ENCODE measurements at regions not wholly inside any gene's neighbourhood (a gene's known extent, or its start where the extent isn't known, plus 50 kb on each side); places are given as distances from the start of the nearest gene placed in this dataset.
A peak's percentile ranks its signal among the peaks of the same experiment; 100 is the strongest.
"Not testable (repeated sequence)": the region's sequence is repeated elsewhere in the genome, so short reads cannot be mapped to it uniquely, and the experiment has no call there.

GRCh38 chr21:29430576-29430975 lies 131.9 kb downstream of the BACH1 start:
- H3K36me3 Mint-ChIP-seq = peaks cover 2% of the 10 kb centered on the region
- no peaks in the 10 kb centered on the region for H3K27me3 Mint-ChIP-seq
- H3K4me1 Mint-ChIP-seq = peaks cover 11% of the 10 kb centered on the region
- no peaks in the 10 kb centered on the region for H3K9me3 Mint-ChIP-seq
- H3K4me3 Mint-ChIP-seq = no peak overlapping the region
- H3K27ac Mint-ChIP-seq = no peak overlapping the region
- DNase-seq (ENCODE audit: low spot score in 2 of 2) (no peak), ATAC-seq (ENCODE audit: low read depth) (no peak)

GRCh38 chr21:29431178-29431577 lies 132.5 kb downstream of the BACH1 start:
- Mint-ChIP-seq H3K4me1 (peaks cover 12% of the 10 kb centered on the region), H3K36me3 (peaks cover 5% of the 10 kb centered on the region), H3K9me3 (no peaks in the 10 kb centered on the region), H3K27me3 (no peaks in the 10 kb centered on the region), H3K27ac (no peak overlapping the region), H3K4me3 (no peak overlapping the region)
- ATAC-seq (ENCODE audit: low read depth) = no peak
- DNase-seq (ENCODE audit: low spot score in 2 of 2) = no peak

- no peak overlapping the region for H3K27ac Mint-ChIP-seq
- DNase-seq (ENCODE audit: low spot score in 2 of 2) = no peak
- H3K36me3 Mint-ChIP-seq = peaks cover 8% of the 10 kb centered on the region
- H3K27me3 Mint-ChIP-seq = no peaks in the 10 kb centered on the region
- peaks cover 12% of the 10 kb centered on the region for H3K4me1 Mint-ChIP-seq
- ATAC-seq (ENCODE audit: low read depth) = no peak
- no peak overlapping the region for H3K4me3 Mint-ChIP-seq
- H3K9me3 Mint-ChIP-seq = no peaks in the 10 kb centered on the region
Observed at GRCh38 chr21:29431680-29432079, 133.0 kb downstream of the BACH1 start.

GRCh38 chr21:29433366-29434059 lies 134.8 kb downstream of the BACH1 start:
- H3K27me3 Mint-ChIP-seq = no peaks in the 10 kb centered on the region
- no peak for ATAC-seq (ENCODE audit: low read depth)
- H3K4me3 Mint-ChIP-seq = no peak overlapping the region
- no peaks in the 10 kb centered on the region for H3K9me3 Mint-ChIP-seq
- peaks cover 12% of the 10 kb centered on the region for H3K4me1 Mint-ChIP-seq
- no peak overlapping the region for H3K27ac Mint-ChIP-seq
- no peak for DNase-seq (ENCODE audit: low spot score in 2 of 2)
- H3K36me3 Mint-ChIP-seq = peaks cover 8% of the 10 kb centered on the region

- DNase-seq (ENCODE audit: low spot score in 2 of 2) (no peak), ATAC-seq (ENCODE audit: low read depth) (peak; percentile 64)
- no peaks in the 10 kb centered on the region for H3K27me3 Mint-ChIP-seq
- no peak overlapping the region for H3K27ac Mint-ChIP-seq
- peak overlapping the region; percentile 5 for H3K4me3 Mint-ChIP-seq
- peaks cover 12% of the 10 kb centered on the region for H3K4me1 Mint-ChIP-seq
- peaks cover 8% of the 10 kb centered on the region for H3K36me3 Mint-ChIP-seq
- H3K9me3 Mint-ChIP-seq = no peaks in the 10 kb centered on the region
Observed at GRCh38 chr21:29434081-29434480, 135.4 kb downstream of the BACH1 start.

- H3K36me3 Mint-ChIP-seq; H3K27ac Mint-ChIP-seq; DNase-seq (ENCODE audit: low spot score in 2 of 2); H3K27me3 Mint-ChIP-seq; H3K4me3 Mint-ChIP-seq; H3K9me3 Mint-ChIP-seq: not testable (repeated sequence)
- peaks cover 12% of the 10 kb centered on the region for H3K4me1 Mint-ChIP-seq
- peak; percentile 48 for ATAC-seq (ENCODE audit: low read depth)
Observed at GRCh38 chr21:29434982-29435381, 136.3 kb downstream of the BACH1 start.

- DNase-seq (ENCODE audit: low spot score in 2 of 2) = no peak
- no peak for ATAC-seq (ENCODE audit: low read depth)
- Mint-ChIP-seq H3K4me3 (no peak overlapping the region), H3K9me3 (no peaks in the 10 kb centered on the region), H3K27ac (no peak overlapping the region), H3K4me1 (peaks cover 12% of the 10 kb centered on the region), H3K27me3 (no peaks in the 10 kb centered on the region), H3K36me3 (peaks cover 8% of the 10 kb centered on the region)
Observed at GRCh38 chr21:29436143-29436542, 137.4 kb downstream of the BACH1 start.

- ATAC-seq (ENCODE audit: low read depth) = no peak
- Mint-ChIP-seq H3K4me3 (no peak overlapping the region), H3K36me3 (peaks cover 8% of the 10 kb centered on the region), H3K27me3 (no peaks in the 10 kb centered on the region), H3K9me3 (no peaks in the 10 kb centered on the region), H3K27ac (no peak overlapping the region), H3K4me1 (peaks cover 12% of the 10 kb centered on the region)
- no peak for DNase-seq (ENCODE audit: low spot score in 2 of 2)
Observed at GRCh38 chr21:29436650-29437049, 137.9 kb downstream of the BACH1 start.

- ATAC-seq (ENCODE audit: low read depth) (no peak), DNase-seq (ENCODE audit: low spot score in 2 of 2) (no peak)
- H3K27ac Mint-ChIP-seq = no peak overlapping the region
- H3K4me1 Mint-ChIP-seq = peaks cover 2% of the 10 kb centered on the region
- H3K36me3 Mint-ChIP-seq = peaks cover under 1% of the 10 kb centered on the region
- no peaks in the 10 kb centered on the region for H3K27me3 Mint-ChIP-seq
- H3K4me3 Mint-ChIP-seq = no peak overlapping the region
- H3K9me3 Mint-ChIP-seq = no peaks in the 10 kb centered on the region
Observed at GRCh38 chr21:29441651-29442050, 142.9 kb downstream of the BACH1 start.

- peaks cover 2% of the 10 kb centered on the region for H3K4me1 Mint-ChIP-seq
- ATAC-seq (ENCODE audit: low read depth) (peak; percentile 34), DNase-seq (ENCODE audit: low spot score in 2 of 2) (no peak)
- H3K27me3 Mint-ChIP-seq = no peaks in the 10 kb centered on the region
- no peaks in the 10 kb centered on the region for H3K36me3 Mint-ChIP-seq
- H3K27ac Mint-ChIP-seq = no peak overlapping the region
- H3K4me3 Mint-ChIP-seq = no peak overlapping the region
- peaks cover 2% of the 10 kb centered on the region for H3K9me3 Mint-ChIP-seq
Observed at GRCh38 chr21:29443411-29444010, 144.8 kb downstream of the BACH1 start.

- Mint-ChIP-seq H3K36me3 (peaks cover 9% of the 10 kb centered on the region), H3K4me3 (no peak overlapping the region), H3K9me3 (peaks cover 10% of the 10 kb centered on the region), H3K27ac (no peak overlapping the region), H3K4me1 (peaks cover 7% of the 10 kb centered on the region), H3K27me3 (no peaks in the 10 kb centered on the region)
- ATAC-seq (ENCODE audit: low read depth) (no peak), DNase-seq (ENCODE audit: low spot score in 2 of 2) (no peak)
Observed at GRCh38 chr21:29448766-29449165, 150.0 kb downstream of the BACH1 start.

- Mint-ChIP-seq H3K27ac (no peak overlapping the region), H3K4me1 (peaks cover 10% of the 10 kb centered on the region), H3K9me3 (peaks cover 10% of the 10 kb centered on the region), H3K27me3 (no peaks in the 10 kb centered on the region), H3K36me3 (peaks cover 10% of the 10 kb centered on the region), H3K4me3 (no peak overlapping the region)
- ATAC-seq (ENCODE audit: low read depth) (no peak), DNase-seq (ENCODE audit: low spot score in 2 of 2) (no peak)
Observed at GRCh38 chr21:29449306-29449950, 150.7 kb downstream of the BACH1 start.

- Mint-ChIP-seq H3K27ac (no peak overlapping the region), H3K27me3 (no peaks in the 10 kb centered on the region), H3K9me3 (peaks cover 10% of the 10 kb centered on the region), H3K4me1 (peaks cover 10% of the 10 kb centered on the region), H3K4me3 (no peak overlapping the region), H3K36me3 (peaks cover 13% of the 10 kb centered on the region)
- DNase-seq (ENCODE audit: low spot score in 2 of 2) = no peak
- ATAC-seq (ENCODE audit: low read depth) = no peak
Observed at GRCh38 chr21:29450058-29450457, 151.3 kb downstream of the BACH1 start.

- Mint-ChIP-seq H3K27me3 (no peaks in the 10 kb centered on the region), H3K4me1 (peaks cover 10% of the 10 kb centered on the region), H3K36me3 (peaks cover 15% of the 10 kb centered on the region), H3K9me3 (peaks cover 8% of the 10 kb centered on the region), H3K4me3 (no peak overlapping the region), H3K27ac (no peak overlapping the region)
- DNase-seq (ENCODE audit: low spot score in 2 of 2) (no peak), ATAC-seq (ENCODE audit: low read depth) (peak; percentile 76)
Observed at GRCh38 chr21:29453511-29453910, 154.8 kb downstream of the BACH1 start.

Measured in memory B cell (primary cell).